NCI-H524 treated with DMSO at 0.1 percent for 48 hours (cell line): ENCODE measurements at regions not wholly inside any gene's neighbourhood (a gene's known extent, or its start where the extent isn't known, plus 50 kb on each side); places are given as distances from the start of the nearest gene placed in this dataset.
"Not testable (repeated sequence)": the region's sequence is repeated elsewhere in the genome, so short reads cannot be mapped to it uniquely, and the experiment has no call there.

ENCODE experiments used
- DNase-seq: peaks from one replicate; lab custom pipeline; 2025; lab: John Stamatoyannopoulos, UW

DNA sequence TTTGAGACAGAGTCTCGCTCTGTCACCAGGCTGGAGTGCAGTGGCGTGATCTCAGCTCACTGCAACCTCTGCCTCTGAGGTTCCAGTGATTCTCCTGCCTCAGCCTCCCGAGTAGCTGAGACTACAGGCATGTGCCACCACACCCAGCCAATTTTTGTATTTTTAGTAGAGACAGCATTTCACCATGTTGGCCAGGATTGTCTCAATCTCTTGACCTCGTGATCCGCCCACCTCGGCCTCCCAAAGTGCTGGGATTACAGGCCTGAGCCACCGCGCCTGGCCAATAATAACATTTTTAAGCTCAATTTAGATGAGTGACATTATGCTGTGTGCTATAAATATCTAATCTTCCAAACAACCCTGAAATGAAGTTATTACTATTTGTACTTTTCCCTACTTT, 338.8 kb upstream of the VRK2 start:
- DNase-seq, result not testable (repeated sequence)

DNA sequence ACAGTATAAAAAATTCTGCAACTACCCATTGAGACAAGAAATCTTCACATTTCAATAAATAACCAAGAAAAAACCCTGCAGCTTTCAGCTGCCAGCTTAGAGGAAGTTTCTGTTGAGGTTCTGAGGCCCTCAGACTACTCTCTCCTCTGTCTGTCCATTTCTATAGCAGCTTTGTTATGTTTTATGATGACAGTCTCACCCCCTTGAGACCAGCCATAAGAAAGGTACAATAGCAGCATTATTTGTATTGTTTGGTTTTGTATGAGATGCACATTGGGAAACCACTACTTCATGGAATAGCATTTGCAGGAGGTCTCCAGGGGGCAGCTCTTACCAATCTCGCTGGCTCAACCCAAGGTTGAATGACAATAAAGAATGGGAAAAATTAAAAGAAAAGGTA, 334.6 kb upstream of the VRK2 start:
- no peak for DNase-seq

DNA sequence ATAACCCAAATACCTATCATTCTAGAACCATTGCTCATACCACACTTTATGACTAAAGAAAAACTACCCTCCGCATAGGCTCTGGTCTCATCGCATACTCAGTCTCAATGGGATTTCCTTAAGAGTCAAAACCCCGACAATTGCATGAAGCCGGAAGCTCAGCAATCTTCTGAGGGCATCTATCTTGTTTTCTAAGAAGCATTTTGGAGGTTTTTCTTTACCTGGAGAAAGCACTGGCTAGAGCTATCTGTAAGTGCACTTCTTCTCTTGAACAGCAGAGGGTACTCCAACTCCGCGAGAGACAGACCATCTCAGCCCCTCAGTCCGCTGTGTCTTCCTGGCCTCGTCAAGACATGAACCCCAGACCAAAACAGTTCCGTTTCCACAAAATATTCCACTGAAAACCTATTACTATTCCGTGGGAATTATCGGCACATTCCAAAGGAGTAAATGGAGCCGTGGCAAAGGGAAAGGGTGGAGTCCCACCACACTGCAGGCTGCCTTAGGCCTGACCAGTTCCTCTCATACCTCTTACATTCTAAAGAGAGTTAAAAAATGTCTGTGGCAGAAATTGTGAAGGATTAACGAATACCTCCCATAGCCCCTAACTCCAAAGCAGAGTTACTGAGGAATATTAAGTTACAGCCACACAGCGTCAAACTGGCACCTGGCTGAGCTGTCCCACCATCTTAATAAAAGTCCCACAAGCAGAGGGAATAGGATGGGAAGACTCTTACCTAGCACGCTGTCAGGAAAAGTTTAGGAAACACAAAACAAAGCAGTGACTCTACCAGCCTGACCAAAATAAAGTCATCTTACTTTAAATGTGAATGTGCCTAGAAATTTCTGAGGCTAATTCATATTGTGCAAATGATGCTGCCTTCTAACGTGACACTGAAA, 325.6 kb upstream of the VRK2 start:
- DNase-seq, result no peak

GRCh38 chr2:57725337-57725947, 321.2 kb upstream of the VRK2 start:
- DNase-seq, result no peak

DNA sequence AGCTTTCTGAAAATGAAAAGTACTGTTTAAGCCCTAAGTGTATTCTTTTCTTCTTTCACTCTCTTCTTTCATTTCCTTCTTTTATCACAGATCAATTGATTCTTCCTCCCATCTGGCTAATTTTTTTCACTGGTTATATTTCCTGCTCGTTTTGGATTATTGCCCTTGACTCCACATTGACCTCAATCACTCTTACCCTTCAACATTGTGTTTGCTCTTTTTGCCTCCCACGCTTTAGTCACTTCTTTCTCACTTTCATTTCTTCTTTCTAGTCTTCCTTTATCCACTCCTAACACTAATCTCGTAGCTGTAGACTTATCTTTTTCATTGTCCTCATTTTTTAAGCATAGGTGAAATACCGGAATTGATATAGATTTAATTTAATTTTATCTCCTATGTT, 320.3 kb upstream of the VRK2 start:
- no peak for DNase-seq

- no peak for DNase-seq
Measured at GRCh38 chr2:57728691-57729090, 317.9 kb upstream of the VRK2 start.

DNA sequence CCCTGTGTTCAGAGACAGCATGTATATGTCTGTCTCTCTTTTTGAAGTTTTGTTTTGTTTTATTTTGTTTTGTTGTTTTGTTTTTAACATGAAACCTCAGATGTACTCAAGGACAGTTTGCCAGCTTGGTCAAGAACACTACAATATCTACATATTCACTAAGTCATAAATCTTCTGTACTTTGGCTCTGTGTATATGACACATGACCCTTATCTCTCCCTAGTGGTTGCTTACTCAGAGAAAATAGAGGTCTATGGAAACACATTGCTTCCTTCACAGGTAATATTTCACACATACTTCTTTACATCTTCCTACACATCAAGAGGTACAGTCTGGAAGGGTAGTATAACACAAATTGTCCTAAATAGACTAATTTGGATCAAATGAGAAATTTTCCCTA, 312.6 kb upstream of the VRK2 start:
- no peak for DNase-seq

- no peak for DNase-seq
Measured at GRCh38 chr2:57740891-57741290, 305.7 kb upstream of the VRK2 start.

GRCh38 chr2:57753636-57754035, 293.0 kb upstream of the VRK2 start:
- DNase-seq, result no peak

GRCh38 chr2:57758686-57759085, 287.9 kb upstream of the VRK2 start:
- DNase-seq, result no peak

- no peak for DNase-seq
Measured at GRCh38 chr2:57759131-57759530, 287.5 kb upstream of the VRK2 start.

DNA sequence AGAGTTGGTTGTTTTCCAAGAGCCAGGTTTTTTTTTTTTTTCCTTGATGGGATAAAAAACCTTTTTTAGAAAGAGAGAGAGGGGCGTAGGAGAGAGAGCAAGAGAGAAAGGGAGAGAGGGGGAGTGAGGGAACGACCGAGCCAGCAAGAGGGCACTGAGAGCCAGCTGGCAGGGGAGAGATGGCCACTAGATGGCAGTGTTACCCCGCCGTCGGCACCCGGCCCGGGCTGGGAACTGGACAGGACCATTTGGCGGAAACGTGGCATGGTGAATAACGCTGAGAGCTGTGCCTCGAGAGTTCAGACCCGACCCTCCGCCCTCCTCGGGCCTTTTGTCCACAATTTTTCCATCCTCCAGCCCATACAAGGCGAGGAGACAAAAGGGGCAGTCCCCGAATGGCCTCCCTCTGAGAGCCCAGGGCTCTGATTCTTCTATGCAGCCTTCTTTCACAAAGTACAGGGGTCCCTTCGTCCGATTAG, 286.7 kb upstream of the VRK2 start:
- peak; percentile 51 for DNase-seq

GRCh38 chr2:57760381-57760801, 286.2 kb upstream of the VRK2 start:
- DNase-seq, result peak; percentile 4

DNA sequence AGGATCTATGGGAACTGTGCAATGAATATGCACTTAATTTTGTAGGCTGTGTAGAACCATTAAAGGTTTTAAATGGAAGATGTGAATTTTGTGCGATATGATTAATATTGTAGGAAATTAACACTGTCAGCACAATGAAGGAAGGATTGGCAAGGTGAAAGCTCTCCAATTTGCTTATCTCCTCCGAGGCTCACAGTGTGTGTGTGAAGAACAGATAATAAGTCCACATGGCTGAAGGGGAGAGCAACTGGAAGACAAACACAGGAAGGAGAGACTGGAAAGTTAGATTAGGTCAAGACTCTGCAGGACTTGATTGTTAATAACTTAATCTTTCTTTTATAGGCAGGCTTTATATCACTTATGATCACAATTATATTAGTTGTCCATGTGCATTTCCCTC, 269.7 kb upstream of the VRK2 start:
- no peak for DNase-seq

DNA sequence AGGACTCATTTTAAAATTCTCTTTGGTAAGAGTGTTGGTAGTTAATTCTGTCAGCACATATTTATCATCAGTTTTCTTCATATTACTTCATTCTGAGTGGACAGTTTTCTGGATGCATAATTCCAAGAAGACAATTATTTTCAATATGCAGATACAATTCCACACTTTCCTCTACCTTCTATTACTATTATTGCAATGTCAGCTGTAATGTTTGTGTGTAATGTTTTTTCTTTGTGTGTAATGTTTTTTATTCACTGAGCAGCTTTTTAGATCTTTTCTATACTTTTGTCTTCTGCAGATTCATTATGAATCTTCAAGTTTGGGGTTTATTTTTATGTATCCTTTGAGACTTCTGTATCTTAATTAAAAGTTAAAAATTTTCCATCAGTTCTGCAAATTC, 264.0 kb upstream of the VRK2 start:
- no peak for DNase-seq

- DNase-seq, result no peak
Measured at GRCh38 chr2:57793310-57793709, 253.3 kb upstream of the VRK2 start.

DNA sequence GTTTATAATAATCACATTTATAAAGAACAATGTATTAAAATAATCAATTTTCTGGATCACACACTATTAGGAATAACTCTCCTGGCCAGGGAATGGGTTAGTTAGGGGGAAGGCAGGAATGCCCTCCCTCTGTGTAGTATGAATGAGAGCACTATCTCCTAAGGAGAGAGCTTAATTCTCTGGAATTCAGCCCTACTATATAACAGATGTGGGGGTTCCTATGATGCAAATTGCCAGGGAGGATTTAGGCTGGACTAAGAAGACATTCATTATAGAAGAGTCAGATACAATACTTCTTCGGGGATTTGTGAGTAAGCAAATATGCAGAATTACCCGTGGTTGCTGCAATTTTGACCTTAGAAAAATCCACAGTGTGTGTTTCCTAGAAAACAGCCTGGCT, 250.1 kb upstream of the VRK2 start:
- DNase-seq, result no peak

- no peak for DNase-seq
Measured at GRCh38 chr2:57798346-57798745, 248.3 kb upstream of the VRK2 start.

GRCh38 chr2:57802243-57802642, 244.4 kb upstream of the VRK2 start:
- no peak for DNase-seq

DNA sequence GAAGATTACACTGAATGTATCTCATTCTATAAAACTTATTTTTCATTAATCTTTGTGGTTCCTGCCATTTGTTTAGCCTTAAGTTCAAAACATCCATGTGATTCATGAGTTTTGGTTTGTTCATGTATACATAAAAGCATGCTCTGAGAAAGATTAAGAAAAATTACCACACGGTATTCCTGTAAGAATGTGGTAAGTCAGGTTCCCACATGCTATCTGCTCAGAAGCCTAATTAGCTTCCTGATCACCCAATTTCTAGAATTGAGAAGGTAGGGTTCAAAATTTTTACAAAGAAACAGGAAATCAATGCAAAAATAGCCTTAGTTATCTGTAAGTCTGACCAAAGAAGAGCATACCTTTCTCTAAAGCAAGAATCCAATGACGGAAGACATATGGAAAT, 241.6 kb upstream of the VRK2 start:
- DNase-seq, result no peak

- DNase-seq, result no peak
Measured at GRCh38 chr2:57806449-57806968, 240.1 kb upstream of the VRK2 start.

- DNase-seq, result no peak
Measured at GRCh38 chr2:57809230-57809629, 237.4 kb upstream of the VRK2 start.

- no peak for DNase-seq
Measured at GRCh38 chr2:57821088-57821487, 225.5 kb upstream of the VRK2 start.
